Stomach (tissue), 8 donors: ENCODE measurements at regions not wholly inside any gene's neighbourhood (a gene's known extent, or its start where the extent isn't known, plus 50 kb on each side); places are given as distances from the start of the nearest gene placed in this dataset.

Experiments
- DNase-seq, 2 donors: peaks; one replicate each; pipeline versions ENCODE4 v3.0.0 to v3.0.0-alpha.2; 2013 to 2019
- H3K27ac ChIP-seq, 5 donors: fragments of 200-600 bp in 4 of 5; sonication (generic) in 4 of 5; one replicate each; pipeline ENCODE4 v1.5.1; 2013 to 2019; ENCODE audit warnings: mild to moderate bottlenecking in 1 of 5, moderate library complexity in 1 of 5
- H3K27me3 ChIP-seq, 3 donors: fragments of 200-600 bp; sonication (generic); one replicate each; pipeline ENCODE4 v1.5.1; 2017 to 2019; ENCODE audit warnings: mixed run types in 1 of 3
- H3K36me3 ChIP-seq, 4 donors: fragments of 200-600 bp; sonication (generic); 1 replicate in 3 of 4; 2 replicates in 1 of 4; pipeline ENCODE4 v1.5.1; 2016 to 2019
- H3K4me1 ChIP-seq, 4 donors: fragments of 200-600 bp; sonication (generic); one replicate each; pipeline ENCODE4 v1.5.1; 2016 to 2019
- H3K4me3 ChIP-seq, 4 donors: fragments of 200-600 bp; sonication (generic) in 3 of 4; one replicate each; pipeline ENCODE4 v1.5.1; 2016 to 2019; ENCODE audit warnings: mild to moderate bottlenecking in 1 of 4
- H3K9me3 ChIP-seq, 4 donors: fragments of 200-600 bp; sonication (generic); one replicate each; pipeline ENCODE4 v1.5.1; 2016 to 2019
- EP300 ChIP-seq: sonication (generic); formaldehyde crosslinking; IDR thresholded peaks from one replicate; pipeline ENCODE4 v1.6.1; 2017; ENCODE audit warnings: antibody characterized with exemption
- POLR2A ChIP-seq, 4 donors: fragments of 450-650 bp; IDR thresholded peaks; one replicate each; pipeline ENCODE4 v1.6.1; 2016; ENCODE audit warnings: antibody characterized with exemption in 4 of 4, control low read depth in 2 of 4, mild to moderate bottlenecking in 1 of 4, moderate library complexity in 1 of 4
- POLR2AphosphoS5 ChIP-seq, 3 donors: sonication (generic); formaldehyde crosslinking; IDR thresholded peaks; one replicate each; pipeline ENCODE4 v1.6.1; 2016; ENCODE audit warnings: antibody characterized with exemption in 3 of 3
- WGBS, 5 donors: extraction: QIAGEN DNeasy Blood & Tissue Kit in 3 of 5; methylation state at CpG; one replicate each; pipeline versions ENCODE4 v1.1.5 to v1.1.7; 2013 to 2018; 5-methylcytosine and 5-hydroxymethylcytosine counted together
- intact Hi-C: fragments of 100-400 bp; cut with DNase I; formaldehyde crosslinking; loops from one replicate; pipeline ENCODE4 v1.15.1; 2023; ENCODE audit warnings: low total_unique reads
- TF ChIP-seq, protein P1 (sequence below), 7 experiments: fragments of 450-650 bp in 4 of 7; fragments of 200-600 bp in 3 of 7; sonication (generic) in 3 of 7; IDR thresholded peaks; one replicate each; pipeline ENCODE4 v1.5.1; 2016 to 2019; ENCODE audit warnings: antibody characterized with exemption in 7 of 7, control low read depth in 2 of 7, mild to moderate bottlenecking in 1 of 7
- donor health status: healthy with polysubstance abuse.
- donor health status: Bipolar disorder and iron deficiency.
- donor health status: healthy.

DNA sequence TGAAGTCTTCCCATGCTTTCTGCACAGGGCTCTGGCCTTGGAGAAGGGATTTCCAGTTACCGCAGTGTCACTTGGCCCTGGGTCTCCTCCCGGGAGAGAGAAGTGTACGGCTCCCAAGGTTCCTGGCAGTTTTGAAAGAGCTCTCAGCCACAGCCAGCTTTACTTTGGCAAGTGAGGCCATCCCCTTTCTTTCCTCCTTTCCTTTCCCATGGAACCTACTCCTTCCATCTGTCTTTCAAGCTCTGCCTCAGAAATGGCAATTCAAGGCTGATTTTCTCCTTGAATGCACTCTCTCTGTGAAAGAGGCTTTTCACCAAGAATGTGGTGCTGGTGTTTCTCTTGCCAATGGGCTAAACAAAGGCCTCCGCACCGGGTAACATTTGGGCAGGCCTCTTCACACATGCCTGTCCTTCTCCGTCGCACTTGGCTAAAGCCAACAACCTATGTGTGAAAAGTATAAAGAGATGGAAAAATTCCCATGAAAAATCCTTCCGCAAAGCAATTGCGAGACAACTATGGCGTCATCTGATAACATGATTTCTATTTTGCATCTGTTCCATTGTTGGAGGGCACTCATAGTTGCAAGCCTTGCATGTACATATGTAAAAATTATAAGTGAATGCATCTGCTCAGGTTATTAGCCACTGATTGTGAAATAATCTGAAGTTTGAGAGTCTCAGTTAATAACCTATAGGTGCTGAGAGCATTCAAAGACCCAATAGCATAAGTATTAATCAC is 125.4 kb downstream of the PFKFB3 start:
- Histone ChIP-seq H3K27ac (no peak overlapping the region), H3K36me3 (no peaks in the 10 kb centered on the region), H3K27me3 (no peaks in the 10 kb centered on the region), H3K9me3 (no peaks in the 10 kb centered on the region), H3K4me1 (no peaks in the 10 kb centered on the region), H3K4me3 (no peak overlapping the region)
- DNase-seq = no peak
- TF ChIP-seq POLR2A (IDR thresholded peaks at IDR 0.05) (no peak), POLR2AphosphoS5 (IDR thresholded peaks at IDR 0.05) (no peak), EP300 (no peak)
- TF ChIP-seq, protein P1, sequence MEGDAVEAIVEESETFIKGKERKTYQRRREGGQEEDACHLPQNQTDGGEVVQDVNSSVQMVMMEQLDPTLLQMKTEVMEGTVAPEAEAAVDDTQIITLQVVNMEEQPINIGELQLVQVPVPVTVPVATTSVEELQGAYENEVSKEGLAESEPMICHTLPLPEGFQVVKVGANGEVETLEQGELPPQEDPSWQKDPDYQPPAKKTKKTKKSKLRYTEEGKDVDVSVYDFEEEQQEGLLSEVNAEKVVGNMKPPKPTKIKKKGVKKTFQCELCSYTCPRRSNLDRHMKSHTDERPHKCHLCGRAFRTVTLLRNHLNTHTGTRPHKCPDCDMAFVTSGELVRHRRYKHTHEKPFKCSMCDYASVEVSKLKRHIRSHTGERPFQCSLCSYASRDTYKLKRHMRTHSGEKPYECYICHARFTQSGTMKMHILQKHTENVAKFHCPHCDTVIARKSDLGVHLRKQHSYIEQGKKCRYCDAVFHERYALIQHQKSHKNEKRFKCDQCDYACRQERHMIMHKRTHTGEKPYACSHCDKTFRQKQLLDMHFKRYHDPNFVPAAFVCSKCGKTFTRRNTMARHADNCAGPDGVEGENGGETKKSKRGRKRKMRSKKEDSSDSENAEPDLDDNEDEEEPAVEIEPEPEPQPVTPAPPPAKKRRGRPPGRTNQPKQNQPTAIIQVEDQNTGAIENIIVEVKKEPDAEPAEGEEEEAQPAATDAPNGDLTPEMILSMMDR (IDR thresholded peaks at IDR 0.05) = no peak
- intact Hi-C loops = no loop called here
- 90 to 96% (median 95%) methylated on average over 10 of the region's 10 CpGs for WGBS, 5 donors

DNA sequence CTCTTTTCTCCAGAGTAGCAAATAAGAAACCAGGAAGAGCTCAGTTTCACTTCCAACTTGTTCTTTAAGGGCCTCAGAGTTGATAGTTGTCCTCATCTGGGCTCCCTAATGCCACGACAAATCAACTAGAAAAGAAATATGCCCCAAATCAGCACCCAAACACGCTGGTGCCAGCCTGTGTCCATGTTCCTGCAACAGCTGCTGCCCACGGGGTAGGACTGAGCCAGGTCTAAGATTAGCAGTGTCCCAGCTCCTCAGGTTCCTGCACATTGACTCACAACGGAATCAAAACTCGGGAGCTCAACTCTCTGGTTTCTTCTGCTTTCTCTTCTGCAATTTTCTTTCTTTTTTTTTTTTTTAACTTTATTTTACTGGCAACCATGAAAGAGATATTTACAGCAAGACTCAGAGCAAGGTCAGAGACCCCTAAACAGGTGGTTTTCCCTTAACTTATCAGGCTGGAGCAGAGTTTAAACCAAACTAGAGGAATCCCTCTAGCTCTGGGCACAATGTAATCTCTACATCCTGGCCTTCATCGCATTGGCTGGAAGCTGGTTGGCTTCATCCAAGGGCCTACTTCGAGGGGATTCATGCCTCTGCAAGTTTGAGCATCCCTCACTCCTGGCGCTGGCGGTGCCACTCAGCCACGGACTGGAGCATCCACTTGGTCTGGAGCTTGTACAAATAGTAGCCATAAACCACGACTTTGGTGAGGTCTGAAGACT is 126.1 kb downstream of the PFKFB3 start:
- H3K27ac ChIP-seq = no peak overlapping the region
- no peak overlapping the region for H3K4me3 ChIP-seq
- 78 to 88% (median 87%) methylated on average over 10 to 11 of the region's 11 CpGs for WGBS, 5 donors
- intact Hi-C loops = no loop called here
- H3K9me3 ChIP-seq = no peaks in the 10 kb centered on the region
- H3K36me3 ChIP-seq = no peaks in the 10 kb centered on the region
- no peak for DNase-seq
- H3K4me1 ChIP-seq = no peaks in the 10 kb centered on the region
- H3K27me3 ChIP-seq = no peaks in the 10 kb centered on the region
- no peak for TF ChIP-seq POLR2AphosphoS5 (IDR thresholded peaks at IDR 0.05)
- no peak for TF ChIP-seq POLR2A (IDR thresholded peaks at IDR 0.05)

DNA sequence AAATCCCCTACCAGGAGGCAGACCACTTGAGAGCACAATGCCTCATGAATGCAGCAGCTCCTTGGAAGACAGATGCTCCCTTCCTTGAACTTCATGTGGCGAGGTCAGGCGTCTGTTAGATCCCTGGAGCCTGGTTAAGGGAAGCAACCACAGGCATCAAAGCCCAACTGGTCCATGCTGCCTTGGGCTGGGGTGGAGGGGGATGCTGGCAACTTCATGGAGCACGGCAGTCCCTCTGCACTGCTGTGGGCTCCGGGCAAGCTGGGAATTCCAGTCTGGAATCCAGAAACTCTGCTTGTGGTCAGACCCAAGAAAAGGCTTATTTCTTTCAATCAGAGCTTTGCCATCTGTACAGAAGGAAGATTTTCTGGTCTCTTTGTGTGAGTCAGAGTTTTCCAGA is 130.4 kb downstream of the PFKFB3 start:
- H3K9me3 ChIP-seq = no peaks in the 10 kb centered on the region
- DNase-seq = no peak
- H3K27ac ChIP-seq = no peak overlapping the region
- TF ChIP-seq, protein P1 (IDR thresholded peaks at IDR 0.05) = no peak
- TF ChIP-seq POLR2A (IDR thresholded peaks at IDR 0.05) (no peak), POLR2AphosphoS5 (IDR thresholded peaks at IDR 0.05) (no peak), EP300 (no peak)
- intact Hi-C loops = no loop called here
- H3K36me3 ChIP-seq = no peaks in the 10 kb centered on the region
- no peaks in the 10 kb centered on the region for H3K4me1 ChIP-seq
- WGBS, 5 donors = 92 to 100% (median 95%) methylated on average over 4 of the region's 4 CpGs
- no peak overlapping the region for H3K4me3 ChIP-seq
- no peaks in the 10 kb centered on the region for H3K27me3 ChIP-seq

DNA sequence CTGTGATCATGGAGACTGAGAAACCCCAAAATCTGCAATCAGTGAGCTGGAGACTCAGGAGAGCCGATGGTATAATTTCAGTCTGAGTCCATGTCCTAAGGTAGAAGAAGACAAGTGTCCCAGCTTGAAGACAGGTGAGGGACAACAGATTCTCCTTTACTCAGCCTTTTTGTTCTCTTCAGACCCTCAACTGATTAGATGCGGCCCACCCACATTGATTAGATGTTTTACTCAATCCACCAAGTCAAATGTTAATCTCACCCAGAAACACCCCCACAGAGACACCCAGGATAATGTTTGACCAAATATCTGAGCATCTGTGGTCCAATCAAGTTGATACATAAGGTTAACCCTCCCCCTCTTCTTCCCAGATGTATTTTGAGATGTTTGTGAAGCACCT is 131.2 kb downstream of the PFKFB3 start:
- intact Hi-C loops = no loop called here
- no peaks in the 10 kb centered on the region for H3K4me1 ChIP-seq
- 89 to 98% (median 92%) methylated on average over 2 of the region's 2 CpGs for WGBS, 5 donors
- H3K27ac ChIP-seq = no peak overlapping the region
- no peak for TF ChIP-seq POLR2AphosphoS5 (IDR thresholded peaks at IDR 0.05)
- no peak for TF ChIP-seq POLR2A (IDR thresholded peaks at IDR 0.05)
- TF ChIP-seq, protein P1 (IDR thresholded peaks at IDR 0.05) = no peak
- TF ChIP-seq EP300 = no peak
- no peaks in the 10 kb centered on the region for H3K36me3 ChIP-seq
- no peaks in the 10 kb centered on the region for H3K27me3 ChIP-seq
- no peaks in the 10 kb centered on the region for H3K9me3 ChIP-seq
- no peak overlapping the region for H3K4me3 ChIP-seq
- DNase-seq = no peak

DNA sequence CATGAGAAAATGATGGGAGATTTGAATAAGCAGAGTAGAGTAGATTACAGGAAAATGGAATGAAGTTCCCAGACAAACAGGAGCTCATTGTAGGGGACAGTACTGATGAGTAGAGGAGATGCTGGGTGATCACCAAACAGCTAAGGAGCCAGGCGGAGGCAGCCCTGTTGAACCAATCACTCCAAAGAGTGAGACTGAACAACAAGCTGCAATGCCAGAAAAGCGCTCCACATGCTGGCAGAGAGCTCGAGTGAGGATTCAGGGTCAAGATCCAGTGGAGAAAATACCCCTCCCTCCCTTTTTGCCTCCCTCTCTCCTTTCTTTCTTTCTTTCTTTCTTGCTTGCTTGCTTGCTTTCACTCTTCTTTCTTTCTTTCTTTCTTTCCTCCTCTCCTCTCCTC is 133.3 kb downstream of the PFKFB3 start:
- Histone ChIP-seq H3K36me3 (no peaks in the 10 kb centered on the region), H3K27ac (no peak overlapping the region), H3K9me3 (no peaks in the 10 kb centered on the region), H3K4me1 (no peaks in the 10 kb centered on the region), H3K27me3 (no peaks in the 10 kb centered on the region), H3K4me3 (no peak overlapping the region)
- TF ChIP-seq, protein P1 (IDR thresholded peaks at IDR 0.05) = no peak
- TF ChIP-seq POLR2AphosphoS5 (IDR thresholded peaks at IDR 0.05) (no peak), POLR2A (IDR thresholded peaks at IDR 0.05) (no peak), EP300 (no peak)
- intact Hi-C loops = no loop called here
- no peak for DNase-seq
- WGBS, 5 donors = 85 to 95% (median 91%) methylated on average over 3 of the region's 3 CpGs
